SK-N-SH (cell line): ENCODE measurements at regions not wholly inside any gene's neighbourhood (a gene's known extent, or its start where the extent isn't known, plus 50 kb on each side); places are given as distances from the start of the nearest gene placed in this dataset.
"Not testable (repeated sequence)": the region's sequence is repeated elsewhere in the genome, so short reads cannot be mapped to it uniquely, and the experiment has no call there.

ENCODE experiments used
- CTCF ChIP-seq: fragments of 200-600 bp; sonication (generic); IDR thresholded peaks from 2 replicates; pipeline ENCODE4 v1.6.1; 2017; ENCODE audit warnings: antibody characterized with exemption, mild to moderate bottlenecking, moderate library complexity
- ELF1 ChIP-seq: IDR thresholded peaks from 2 replicates; pipeline ENCODE4 v1.4.0; 2012
- EZH2phosphoT487 ChIP-seq: fragments of 200-600 bp; sonication (generic); IDR thresholded peaks from 2 replicates; pipeline ENCODE4 v1.6.1; 2017; ENCODE audit warnings: low read depth, mixed run types, mild to moderate bottlenecking, antibody characterized with exemption, moderate library complexity, borderline replicate concordance
- FOXJ3 ChIP-seq: sonication (generic); formaldehyde crosslinking; IDR thresholded peaks from 2 replicates; pipeline ENCODE4 v1.5.1; 2020; ENCODE audit warnings: mild to moderate bottlenecking, missing genetic modification reagents
- FOXM1 ChIP-seq: IDR thresholded peaks from 2 replicates; pipeline ENCODE4 v1.4.0; 2012; ENCODE audit warnings: low read depth, mild to moderate bottlenecking
- GABPA ChIP-seq: IDR thresholded peaks from 2 replicates; pipeline ENCODE4 v1.4.0; 2012; ENCODE audit warnings: low read depth, mild to moderate bottlenecking
- MXI1 ChIP-seq: IDR thresholded peaks from 2 replicates; pipeline ENCODE4 v1.6.1; 2012; ENCODE audit warnings: mild to moderate bottlenecking, low read depth, low read length, improper control_type of control experiment
- POLR2AphosphoS5 ChIP-seq: IDR thresholded peaks from 2 replicates; pipeline ENCODE4 v1.6.1; 2012; ENCODE audit warnings: low read depth, low read length
- RAD21 ChIP-seq: IDR thresholded peaks from 2 replicates; pipeline ENCODE4 v1.6.1; 2012; ENCODE audit warnings: mild to moderate bottlenecking, low read length
- RCOR1 ChIP-seq: fragments of 150-350 bp; IDR thresholded peaks from 2 replicates; pipeline ENCODE4 v1.6.1; 2017; ENCODE audit warnings: antibody characterized with exemption, low read length
- TEAD4 ChIP-seq: IDR thresholded peaks from 2 replicates; pipeline ENCODE4 v1.4.0; 2012; ENCODE audit warnings: mild to moderate bottlenecking, borderline replicate concordance; ENCODE audit not compliant: insufficient read depth
- TF ChIP-seq, protein P1 (sequence below): IDR thresholded peaks from 2 replicates; pipeline ENCODE4 v1.4.0; 2012; ENCODE audit warnings: low read depth, borderline replicate concordance

- not testable (repeated sequence) for TF ChIP-seq POLR2AphosphoS5; EZH2phosphoT487; RCOR1; CTCF; FOXJ3 (CRISPR knock-in tag); RAD21; MXI1; GABPA; TEAD4; FOXM1; ELF1
- TF ChIP-seq, protein P1, sequence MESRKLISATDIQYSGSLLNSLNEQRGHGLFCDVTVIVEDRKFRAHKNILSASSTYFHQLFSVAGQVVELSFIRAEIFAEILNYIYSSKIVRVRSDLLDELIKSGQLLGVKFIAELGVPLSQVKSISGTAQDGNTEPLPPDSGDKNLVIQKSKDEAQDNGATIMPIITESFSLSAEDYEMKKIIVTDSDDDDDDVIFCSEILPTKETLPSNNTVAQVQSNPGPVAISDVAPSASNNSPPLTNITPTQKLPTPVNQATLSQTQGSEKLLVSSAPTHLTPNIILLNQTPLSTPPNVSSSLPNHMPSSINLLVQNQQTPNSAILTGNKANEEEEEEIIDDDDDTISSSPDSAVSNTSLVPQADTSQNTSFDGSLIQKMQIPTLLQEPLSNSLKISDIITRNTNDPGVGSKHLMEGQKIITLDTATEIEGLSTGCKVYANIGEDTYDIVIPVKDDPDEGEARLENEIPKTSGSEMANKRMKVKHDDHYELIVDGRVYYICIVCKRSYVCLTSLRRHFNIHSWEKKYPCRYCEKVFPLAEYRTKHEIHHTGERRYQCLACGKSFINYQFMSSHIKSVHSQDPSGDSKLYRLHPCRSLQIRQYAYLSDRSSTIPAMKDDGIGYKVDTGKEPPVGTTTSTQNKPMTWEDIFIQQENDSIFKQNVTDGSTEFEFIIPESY: not testable (repeated sequence)
Observed at GRCh38 chr20:25868650-25868979, 172.0 kb upstream of the ZNF337 start.
